ENCODE measurements at regions not wholly inside any gene's neighbourhood (a gene's known extent, or its start where the extent isn't known, plus 50 kb on each side); places are given as distances from the start of the nearest gene placed in this dataset.
"Not testable (repeated sequence)": the region's sequence is repeated elsewhere in the genome, so short reads cannot be mapped to it uniquely, and the experiment has no call there.

DNA sequence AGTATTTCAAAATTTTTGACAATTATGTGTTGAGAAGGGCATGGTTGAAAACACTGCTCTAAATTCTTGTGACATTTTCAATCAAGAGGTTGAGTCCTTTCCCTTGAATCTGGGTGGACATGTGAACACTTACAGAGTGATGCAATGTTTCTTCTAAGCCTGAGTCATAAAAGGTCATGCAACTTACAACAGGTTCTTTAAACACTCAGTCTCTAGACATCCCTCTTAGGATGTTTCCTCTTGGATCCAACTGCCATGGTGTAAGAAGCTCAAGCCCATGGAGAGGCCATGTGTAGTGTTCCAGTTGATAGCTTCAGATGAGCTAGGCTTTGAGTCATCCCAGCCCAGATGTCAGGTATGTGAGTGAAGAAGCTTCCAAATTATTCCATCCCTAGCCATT, 232.2 kb upstream of the MAOA start:
- H3K27ac Mint-ChIP-seq (ENCODE audit: unreplicated experiment) = no peak overlapping the region
- no peaks in the 10 kb centered on the region for H3K9me3 Mint-ChIP-seq (ENCODE audit: unreplicated experiment)
- no peak for DNase-seq (ENCODE audit: low spot score)
- no peaks in the 10 kb centered on the region for H3K27me3 Mint-ChIP-seq (ENCODE audit: unreplicated experiment)
- TF ChIP-seq, protein P1, sequence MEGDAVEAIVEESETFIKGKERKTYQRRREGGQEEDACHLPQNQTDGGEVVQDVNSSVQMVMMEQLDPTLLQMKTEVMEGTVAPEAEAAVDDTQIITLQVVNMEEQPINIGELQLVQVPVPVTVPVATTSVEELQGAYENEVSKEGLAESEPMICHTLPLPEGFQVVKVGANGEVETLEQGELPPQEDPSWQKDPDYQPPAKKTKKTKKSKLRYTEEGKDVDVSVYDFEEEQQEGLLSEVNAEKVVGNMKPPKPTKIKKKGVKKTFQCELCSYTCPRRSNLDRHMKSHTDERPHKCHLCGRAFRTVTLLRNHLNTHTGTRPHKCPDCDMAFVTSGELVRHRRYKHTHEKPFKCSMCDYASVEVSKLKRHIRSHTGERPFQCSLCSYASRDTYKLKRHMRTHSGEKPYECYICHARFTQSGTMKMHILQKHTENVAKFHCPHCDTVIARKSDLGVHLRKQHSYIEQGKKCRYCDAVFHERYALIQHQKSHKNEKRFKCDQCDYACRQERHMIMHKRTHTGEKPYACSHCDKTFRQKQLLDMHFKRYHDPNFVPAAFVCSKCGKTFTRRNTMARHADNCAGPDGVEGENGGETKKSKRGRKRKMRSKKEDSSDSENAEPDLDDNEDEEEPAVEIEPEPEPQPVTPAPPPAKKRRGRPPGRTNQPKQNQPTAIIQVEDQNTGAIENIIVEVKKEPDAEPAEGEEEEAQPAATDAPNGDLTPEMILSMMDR (IDR thresholded peaks at IDR 0.05; ENCODE audit: unreplicated experiment) = no peak
- no peaks in the 10 kb centered on the region for H3K4me1 Mint-ChIP-seq (ENCODE audit: unreplicated experiment)
- H3K4me3 Mint-ChIP-seq (ENCODE audit: unreplicated experiment) = no peak overlapping the region
- H3K36me3 Mint-ChIP-seq (ENCODE audit: low read depth, unreplicated experiment) = no peaks in the 10 kb centered on the region

DNA sequence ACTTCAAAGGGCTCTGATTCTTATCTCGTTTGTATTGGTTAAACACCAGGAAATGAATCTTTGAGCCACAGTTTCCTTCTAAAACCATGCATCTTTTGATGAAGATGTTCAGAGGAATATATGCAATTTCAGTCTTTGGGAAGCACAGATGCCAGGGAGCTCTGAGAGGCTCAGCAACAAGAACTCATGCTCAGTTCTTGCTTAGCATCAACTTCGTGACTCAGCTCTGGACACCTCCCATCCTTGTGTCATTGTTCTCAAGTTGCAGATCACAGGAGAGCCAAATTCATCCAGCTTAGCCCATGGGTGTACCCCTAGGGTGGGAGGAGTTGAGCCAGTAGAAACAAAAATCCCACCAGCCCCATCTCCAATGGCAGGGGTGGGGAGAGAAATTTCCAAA, 219.6 kb upstream of the MAOA start:
- TF ChIP-seq, protein P1 (IDR thresholded peaks at IDR 0.05; ENCODE audit: unreplicated experiment) = no peak
- no peak for DNase-seq (ENCODE audit: low spot score)
- Mint-ChIP-seq H3K36me3 (ENCODE audit: low read depth, unreplicated experiment) (no peaks in the 10 kb centered on the region), H3K27ac (ENCODE audit: unreplicated experiment) (no peak overlapping the region), H3K4me3 (ENCODE audit: unreplicated experiment) (no peak overlapping the region), H3K4me1 (ENCODE audit: unreplicated experiment) (no peaks in the 10 kb centered on the region), H3K27me3 (ENCODE audit: unreplicated experiment) (peaks cover 2% of the 10 kb centered on the region), H3K9me3 (ENCODE audit: unreplicated experiment) (no peaks in the 10 kb centered on the region)

DNA sequence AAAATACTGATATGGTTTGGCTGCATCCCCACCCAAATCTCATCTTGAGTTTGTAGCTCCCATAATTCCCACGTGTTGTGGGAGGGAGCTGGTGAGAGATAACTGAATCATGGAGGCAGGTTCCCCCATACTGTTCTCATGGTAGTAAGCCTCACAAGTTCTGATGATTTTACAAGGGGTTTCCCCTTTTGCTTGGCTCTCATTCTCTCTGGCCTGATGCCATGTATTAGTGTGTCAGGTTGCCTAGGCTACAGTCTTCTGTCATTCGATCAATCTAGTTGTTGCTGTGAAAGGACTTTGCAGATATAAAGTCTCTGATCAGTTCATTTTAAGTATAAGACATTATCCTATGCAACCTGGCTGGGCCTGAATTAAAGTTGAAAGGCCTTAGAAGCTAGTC, 209.3 kb upstream of the MAOA start:
- no peak for DNase-seq (ENCODE audit: low spot score)
- H3K27ac Mint-ChIP-seq (ENCODE audit: unreplicated experiment) = no peak overlapping the region

DNA sequence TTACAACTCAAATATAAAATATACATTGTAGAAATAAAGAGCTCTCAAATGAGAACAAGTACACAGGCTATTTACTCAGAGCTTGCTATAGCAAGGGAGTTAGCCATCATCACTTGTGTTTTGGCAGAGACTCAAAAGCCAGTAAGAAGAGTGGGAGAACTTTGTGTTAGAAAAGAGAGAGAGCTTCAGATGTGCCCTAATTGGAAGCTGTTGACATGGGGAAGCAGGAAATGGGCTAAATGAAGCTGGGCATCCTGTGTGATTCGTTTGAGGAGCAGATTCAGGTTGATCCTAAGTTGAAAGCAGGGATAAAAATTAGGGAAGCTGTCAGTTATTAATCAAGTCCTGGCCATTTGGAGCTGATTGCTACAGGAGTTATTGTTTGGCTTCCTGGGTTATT, 207.4 kb upstream of the MAOA start:
- no peak overlapping the region for H3K4me3 Mint-ChIP-seq (ENCODE audit: unreplicated experiment)
- no peaks in the 10 kb centered on the region for H3K27me3 Mint-ChIP-seq (ENCODE audit: unreplicated experiment)
- peaks cover 7% of the 10 kb centered on the region for H3K36me3 Mint-ChIP-seq (ENCODE audit: low read depth, unreplicated experiment)
- TF ChIP-seq, protein P1 (IDR thresholded peaks at IDR 0.05; ENCODE audit: unreplicated experiment) = no peak
- no peak for DNase-seq (ENCODE audit: low spot score)
- no peak overlapping the region for H3K27ac Mint-ChIP-seq (ENCODE audit: unreplicated experiment)
- H3K4me1 Mint-ChIP-seq (ENCODE audit: unreplicated experiment) = no peaks in the 10 kb centered on the region
- H3K9me3 Mint-ChIP-seq (ENCODE audit: unreplicated experiment) = peaks cover 8% of the 10 kb centered on the region

More for the DNA sequence above, 209.3 kb upstream of the MAOA start:
- no peaks in the 10 kb centered on the region for H3K4me1 Mint-ChIP-seq (ENCODE audit: unreplicated experiment)
- peaks cover under 1% of the 10 kb centered on the region for H3K36me3 Mint-ChIP-seq (ENCODE audit: low read depth, unreplicated experiment)
- H3K4me3 Mint-ChIP-seq (ENCODE audit: unreplicated experiment) = no peak overlapping the region
- TF ChIP-seq, protein P1 (IDR thresholded peaks at IDR 0.05; ENCODE audit: unreplicated experiment) = no peak
- H3K9me3 Mint-ChIP-seq (ENCODE audit: unreplicated experiment) = peaks cover under 1% of the 10 kb centered on the region
- no peaks in the 10 kb centered on the region for H3K27me3 Mint-ChIP-seq (ENCODE audit: unreplicated experiment)

DNA sequence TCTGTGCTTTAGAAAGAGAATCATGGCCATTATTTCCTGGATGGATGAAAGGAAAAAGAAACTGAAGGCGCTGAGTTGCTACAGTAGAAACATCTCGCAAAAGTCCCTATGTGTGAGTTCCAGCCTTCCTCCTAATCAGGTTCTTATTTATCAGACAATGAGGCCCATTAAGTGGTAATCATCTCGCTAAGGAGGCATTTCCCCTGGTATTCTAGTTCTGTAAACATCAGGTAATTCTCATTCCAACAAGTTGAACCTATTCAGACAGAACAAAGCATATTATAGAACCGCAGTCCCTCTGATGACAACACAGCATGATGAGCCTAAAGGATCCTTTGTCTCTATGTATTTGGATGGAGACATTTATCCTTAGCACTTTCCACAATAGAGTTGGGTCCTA, 205.7 kb upstream of the MAOA start:
- Mint-ChIP-seq H3K9me3 (ENCODE audit: unreplicated experiment) (peaks cover 8% of the 10 kb centered on the region), H3K4me1 (ENCODE audit: unreplicated experiment) (no peaks in the 10 kb centered on the region), H3K27ac (ENCODE audit: unreplicated experiment) (no peak overlapping the region), H3K27me3 (ENCODE audit: unreplicated experiment) (no peaks in the 10 kb centered on the region), H3K36me3 (ENCODE audit: low read depth, unreplicated experiment) (peaks cover 7% of the 10 kb centered on the region), H3K4me3 (ENCODE audit: unreplicated experiment) (no peak overlapping the region)
- TF ChIP-seq, protein P1 (IDR thresholded peaks at IDR 0.05; ENCODE audit: unreplicated experiment) = no peak
- no peak for DNase-seq (ENCODE audit: low spot score)

DNA sequence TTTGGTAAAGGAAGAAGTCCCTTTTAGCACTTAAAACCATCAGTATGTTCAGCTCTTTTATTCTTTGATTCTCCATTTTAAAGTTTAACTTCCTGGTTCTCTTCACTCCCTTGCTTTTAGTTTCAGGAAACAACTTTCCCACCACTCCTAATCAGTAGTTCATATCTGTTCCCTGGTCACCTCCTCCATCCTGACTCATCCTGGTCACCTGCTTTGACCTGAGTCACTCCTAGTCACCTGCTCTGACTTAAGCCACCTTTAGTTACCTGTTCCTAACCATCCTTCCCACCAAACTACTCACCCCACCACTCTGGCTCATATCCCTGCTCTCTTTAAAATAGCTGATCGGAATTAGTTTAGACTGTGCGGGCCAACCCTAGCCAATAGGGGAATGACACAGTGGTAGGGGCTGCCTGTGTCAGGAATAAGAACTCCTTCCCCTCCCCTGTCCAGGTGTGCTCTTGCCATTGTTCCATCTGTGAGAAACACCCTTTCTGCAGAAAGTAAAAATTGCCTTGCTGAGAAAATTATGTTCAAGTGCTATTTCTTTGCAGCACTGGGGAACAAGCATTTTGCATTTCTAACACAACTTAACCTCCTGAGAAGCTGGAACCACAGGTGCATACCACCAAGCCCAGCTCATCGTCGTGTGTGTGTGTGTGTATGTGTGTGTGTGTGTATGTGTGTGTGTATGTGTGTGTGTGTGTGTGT, 204.0 kb upstream of the MAOA start:
- not testable (repeated sequence) for H3K4me1 Mint-ChIP-seq (ENCODE audit: unreplicated experiment); H3K9me3 Mint-ChIP-seq (ENCODE audit: unreplicated experiment); H3K36me3 Mint-ChIP-seq (ENCODE audit: low read depth, unreplicated experiment); H3K27ac Mint-ChIP-seq (ENCODE audit: unreplicated experiment); H3K4me3 Mint-ChIP-seq (ENCODE audit: unreplicated experiment); H3K27me3 Mint-ChIP-seq (ENCODE audit: unreplicated experiment); DNase-seq (ENCODE audit: low spot score)

All from endothelial cell (in vitro differentiated cells).